GM12874 (cell line): ENCODE measurements at regions not wholly inside any gene's neighbourhood (a gene's known extent, or its start where the extent isn't known, plus 50 kb on each side); places are given as distances from the start of the nearest gene placed in this dataset.

Experiments used
- TF ChIP-seq, protein P1 (sequence below): IDR thresholded peaks from 2 replicates; pipeline ENCODE4 v1.5.1; 2011; ENCODE audit warnings: low read depth, mild to moderate bottlenecking, control low read depth, low read length, moderate library complexity; ENCODE audit not compliant: insufficient read depth

DNA sequence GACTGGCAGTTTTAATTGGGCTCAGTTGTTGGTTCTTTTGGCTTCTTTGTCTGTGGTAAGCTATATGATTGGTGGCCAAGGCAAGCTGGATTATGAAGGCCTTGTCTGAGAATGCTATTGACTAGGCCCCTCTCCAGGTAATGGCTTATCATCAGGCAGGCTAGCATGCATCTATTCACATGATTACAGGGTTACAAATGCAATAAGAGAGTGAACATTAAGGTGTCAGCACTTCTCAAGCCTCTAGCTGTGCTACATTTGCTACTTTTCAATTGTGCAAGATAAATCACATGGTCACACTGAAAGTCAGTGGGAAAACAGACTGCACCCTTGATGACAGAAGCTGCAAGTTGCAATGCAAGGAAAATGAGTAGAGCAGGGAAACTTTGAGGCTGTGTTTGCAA lies 550.9 kb upstream of the TMPRSS15 start:
- TF ChIP-seq, protein P1, sequence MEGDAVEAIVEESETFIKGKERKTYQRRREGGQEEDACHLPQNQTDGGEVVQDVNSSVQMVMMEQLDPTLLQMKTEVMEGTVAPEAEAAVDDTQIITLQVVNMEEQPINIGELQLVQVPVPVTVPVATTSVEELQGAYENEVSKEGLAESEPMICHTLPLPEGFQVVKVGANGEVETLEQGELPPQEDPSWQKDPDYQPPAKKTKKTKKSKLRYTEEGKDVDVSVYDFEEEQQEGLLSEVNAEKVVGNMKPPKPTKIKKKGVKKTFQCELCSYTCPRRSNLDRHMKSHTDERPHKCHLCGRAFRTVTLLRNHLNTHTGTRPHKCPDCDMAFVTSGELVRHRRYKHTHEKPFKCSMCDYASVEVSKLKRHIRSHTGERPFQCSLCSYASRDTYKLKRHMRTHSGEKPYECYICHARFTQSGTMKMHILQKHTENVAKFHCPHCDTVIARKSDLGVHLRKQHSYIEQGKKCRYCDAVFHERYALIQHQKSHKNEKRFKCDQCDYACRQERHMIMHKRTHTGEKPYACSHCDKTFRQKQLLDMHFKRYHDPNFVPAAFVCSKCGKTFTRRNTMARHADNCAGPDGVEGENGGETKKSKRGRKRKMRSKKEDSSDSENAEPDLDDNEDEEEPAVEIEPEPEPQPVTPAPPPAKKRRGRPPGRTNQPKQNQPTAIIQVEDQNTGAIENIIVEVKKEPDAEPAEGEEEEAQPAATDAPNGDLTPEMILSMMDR, result no peak

DNA sequence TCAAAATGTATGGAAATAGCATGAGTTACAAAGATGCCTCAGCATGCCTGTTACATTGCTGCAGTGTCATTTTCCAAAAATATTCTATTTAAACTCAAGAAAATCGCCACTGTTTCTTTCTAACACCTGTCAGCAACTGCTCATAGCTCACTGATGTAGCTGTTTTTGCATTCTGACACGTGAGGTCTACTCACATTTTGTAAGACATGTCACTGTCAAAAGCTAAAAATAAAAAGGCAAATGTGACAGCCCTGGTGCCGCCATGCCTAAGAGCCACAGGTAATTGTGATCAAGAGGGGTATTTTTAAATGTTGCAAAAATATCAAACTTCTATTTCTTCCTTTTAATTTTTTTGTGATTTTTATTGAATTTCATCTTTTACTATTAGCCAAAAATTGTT lies 556.2 kb upstream of the TMPRSS15 start:
- TF ChIP-seq, protein P1, result no peak

DNA sequence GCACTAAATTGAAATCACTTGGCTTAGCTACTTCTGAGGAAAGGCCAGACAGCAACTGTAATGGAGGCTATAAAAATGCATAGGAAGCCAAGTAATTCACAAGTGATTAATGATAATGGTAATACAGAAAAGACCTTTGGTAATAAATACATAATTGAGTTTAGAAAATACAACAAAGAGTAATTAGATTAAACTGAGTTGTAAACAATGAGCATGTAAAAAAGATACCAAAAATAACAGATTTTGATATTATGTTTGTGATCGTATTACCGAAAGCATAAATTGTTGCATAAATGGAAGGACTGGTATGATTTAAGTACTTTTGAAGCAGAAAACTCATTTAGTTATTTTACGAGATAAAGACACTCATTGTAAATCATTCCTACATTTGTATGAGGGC lies 556.7 kb upstream of the TMPRSS15 start:
- TF ChIP-seq, protein P1, result no peak

DNA sequence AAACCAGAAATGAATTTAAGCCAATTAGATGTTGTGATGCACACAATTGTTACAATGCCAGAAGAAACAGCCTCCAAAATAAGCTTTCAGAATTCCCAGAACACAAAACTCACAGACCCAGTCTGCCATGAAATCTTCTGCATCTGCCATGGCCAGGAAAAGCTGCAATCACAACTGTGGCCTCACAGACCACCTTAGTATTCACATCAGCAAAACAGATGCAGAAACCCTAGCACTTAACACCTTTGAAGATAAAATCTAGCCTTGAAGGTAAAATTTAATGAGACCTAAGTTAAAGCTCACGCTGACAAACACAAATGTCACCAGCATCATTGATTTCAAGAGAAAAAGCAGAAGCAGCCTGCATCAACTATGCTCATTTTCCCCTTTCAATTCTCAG lies 566.8 kb upstream of the TMPRSS15 start:
- TF ChIP-seq, protein P1, result no peak

DNA sequence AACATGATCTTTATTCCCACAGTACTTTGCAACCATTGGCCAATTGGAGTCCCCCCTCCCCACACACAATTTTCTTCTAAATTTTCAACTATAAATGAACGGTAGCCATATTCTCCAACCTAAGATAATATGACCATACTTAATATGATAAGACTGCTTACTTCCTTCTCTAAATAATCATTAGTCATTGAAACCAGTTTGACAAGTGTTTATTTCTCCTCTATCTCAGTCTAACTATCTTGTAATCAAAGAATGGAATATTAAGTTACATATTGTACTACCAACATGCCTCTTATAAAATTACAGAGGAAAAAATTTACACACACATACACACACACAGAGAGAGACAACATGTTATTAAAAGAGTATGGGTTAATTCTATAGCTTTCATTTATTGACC lies 567.4 kb upstream of the TMPRSS15 start:
- TF ChIP-seq, protein P1, result no peak

DNA sequence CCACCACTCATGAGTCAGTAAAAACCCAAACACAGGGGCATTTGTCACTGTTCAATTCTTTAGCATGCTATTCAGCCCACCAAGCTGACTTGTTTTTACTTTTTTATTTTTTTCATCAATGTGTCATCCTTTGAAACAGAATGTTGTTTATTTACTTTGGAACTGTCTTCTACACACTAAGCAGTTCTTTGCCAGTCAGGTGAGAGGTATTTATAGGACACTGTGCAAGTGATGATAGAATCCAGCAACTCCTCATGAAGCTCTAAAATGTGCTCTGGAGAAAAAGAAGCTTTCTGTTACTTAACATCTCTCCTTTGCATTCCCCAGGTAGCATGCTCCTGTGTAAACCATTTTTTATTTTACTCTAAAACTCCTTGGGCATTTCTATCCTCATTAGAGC lies 582.0 kb upstream of the TMPRSS15 start:
- TF ChIP-seq, protein P1, result no peak

DNA sequence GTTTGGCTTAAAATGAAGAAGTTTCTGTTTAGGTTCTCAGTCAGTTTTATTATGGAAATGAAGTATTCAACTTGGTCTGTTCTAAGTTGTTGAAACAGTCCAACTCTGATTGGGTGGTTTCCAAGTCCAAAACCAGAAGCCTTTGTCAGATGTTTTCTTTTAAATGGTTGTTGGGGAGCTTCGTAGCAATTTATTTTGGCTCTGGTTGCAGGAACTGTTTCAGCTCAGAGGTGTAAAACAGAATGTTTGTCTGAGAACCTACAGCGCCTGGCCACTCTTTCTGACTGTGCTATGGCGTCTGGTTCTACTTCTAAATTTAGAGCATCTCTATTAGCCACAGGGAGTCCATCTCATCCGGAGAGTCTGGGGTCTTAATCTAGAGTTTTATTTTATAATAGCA lies 582.6 kb upstream of the TMPRSS15 start:
- TF ChIP-seq, protein P1, result no peak
